NT2/D1 (cell line): ENCODE measurements at regions not wholly inside any gene's neighbourhood (a gene's known extent, or its start where the extent isn't known, plus 50 kb on each side); places are given as distances from the start of the nearest gene placed in this dataset.

Experiments
- SUZ12 ChIP-seq: IDR thresholded peaks from 2 replicates; pipeline ENCODE4 v1.6.1; 2011; ENCODE audit not compliant: insufficient read length, insufficient read depth; ENCODE audit errors: extremely low read depth
- YY1 ChIP-seq: IDR thresholded peaks from 2 replicates; pipeline ENCODE4 v1.6.1; 2011; ENCODE audit not compliant: insufficient read length, insufficient read depth
- ZNF274 ChIP-seq: IDR thresholded peaks from 2 replicates; pipeline ENCODE4 v1.6.1; 2011; ENCODE audit warnings: mild to moderate bottlenecking, low read depth, low read length

GRCh38 chr15:24067733-24068501, 380.8 kb upstream of the NDN start:
- TF ChIP-seq ZNF274 (no peak), YY1 (no peak), SUZ12 (no peak)
